ENCODE measurements at regions not wholly inside any gene's neighbourhood (a gene's known extent, or its start where the extent isn't known, plus 50 kb on each side); places are given as distances from the start of the nearest gene placed in this dataset.

GRCh38 chr7:12127455-12127854 is 83.6 kb upstream of the TMEM106B start:
- H3K27me3 ChIP-seq (ENCODE audit: low read depth): no peaks in the 10 kb centered on the region
- H3K9me3 ChIP-seq: no peaks in the 10 kb centered on the region
- no peaks in the 10 kb centered on the region for H3K36me3 ChIP-seq (replicated peaks)
- in situ Hi-C loops (cut with MboI; ENCODE audit: low sequenced_read_pairs): no loop called here
- no peak overlapping the region for H3K4me3 ChIP-seq
- 0 out of 2 replicates have a peak, but pooled peaks cover 3% of the 10 kb centered on the region for H3K4me1 ChIP-seq
- no peak for DNase-seq (ENCODE audit: low spot score in 2 of 2)

GRCh38 chr7:12130609-12131008 is 80.5 kb upstream of the TMEM106B start:
- Histone ChIP-seq H3K36me3 (replicated peaks) (no peaks in the 10 kb centered on the region), H3K4me3 (no peak overlapping the region), H3K9me3 (no peaks in the 10 kb centered on the region), H3K4me1 (no peaks in the 10 kb centered on the region), H3K27me3 (ENCODE audit: low read depth) (no peaks in the 10 kb centered on the region)
- DNase-seq (ENCODE audit: low spot score in 2 of 2): no peak
- in situ Hi-C loops (cut with MboI; ENCODE audit: low sequenced_read_pairs): no loop called here

GRCh38 chr7:12131122-12131521 is 80.0 kb upstream of the TMEM106B start:
- no peak for DNase-seq (ENCODE audit: low spot score in 2 of 2)
- in situ Hi-C loops (cut with MboI; ENCODE audit: low sequenced_read_pairs): no loop called here
- Histone ChIP-seq H3K9me3 (no peaks in the 10 kb centered on the region), H3K4me3 (no peak overlapping the region), H3K4me1 (no peaks in the 10 kb centered on the region), H3K36me3 (replicated peaks) (no peaks in the 10 kb centered on the region), H3K27me3 (ENCODE audit: low read depth) (no peaks in the 10 kb centered on the region)

GRCh38 chr7:12133865-12134264 is 77.2 kb upstream of the TMEM106B start:
- no peaks in the 10 kb centered on the region for H3K9me3 ChIP-seq
- no peak overlapping the region for H3K4me3 ChIP-seq
- H3K4me1 ChIP-seq: no peaks in the 10 kb centered on the region
- no peaks in the 10 kb centered on the region for H3K36me3 ChIP-seq (replicated peaks)
- in situ Hi-C loops (cut with MboI; ENCODE audit: low sequenced_read_pairs): no loop called here
- H3K27me3 ChIP-seq (ENCODE audit: low read depth): peaks cover 4% of the 10 kb centered on the region; the same call in 1 of the 2 replicates
- DNase-seq (ENCODE audit: low spot score in 2 of 2): no peak

- Histone ChIP-seq H3K36me3 (replicated peaks) (no peaks in the 10 kb centered on the region), H3K9me3 (no peaks in the 10 kb centered on the region), H3K4me3 (no peak overlapping the region), H3K27me3 (ENCODE audit: low read depth) (peaks cover 4% of the 10 kb centered on the region; the same call in 1 of the 2 replicates), H3K4me1 (no peaks in the 10 kb centered on the region)
- DNase-seq (ENCODE audit: low spot score in 2 of 2): no peak
- in situ Hi-C loops (cut with MboI; ENCODE audit: low sequenced_read_pairs): no loop called here
Observed at GRCh38 chr7:12136523-12136922, 74.6 kb upstream of the TMEM106B start.

GRCh38 chr7:12137283-12137682 is 73.8 kb upstream of the TMEM106B start:
- no peaks in the 10 kb centered on the region for H3K9me3 ChIP-seq
- H3K4me1 ChIP-seq: no peaks in the 10 kb centered on the region
- no peak for DNase-seq (ENCODE audit: low spot score in 2 of 2)
- in situ Hi-C loops (cut with MboI; ENCODE audit: low sequenced_read_pairs): no loop called here
- peaks cover 4% of the 10 kb centered on the region; the same call in 1 of the 2 replicates for H3K27me3 ChIP-seq (ENCODE audit: low read depth)
- H3K36me3 ChIP-seq (replicated peaks): no peaks in the 10 kb centered on the region
- H3K4me3 ChIP-seq: no peak overlapping the region

- no peaks in the 10 kb centered on the region for H3K4me1 ChIP-seq
- no peak overlapping the region for H3K4me3 ChIP-seq
- in situ Hi-C loops (cut with MboI; ENCODE audit: low sequenced_read_pairs): no loop called here
- H3K9me3 ChIP-seq: no peaks in the 10 kb centered on the region
- peaks cover 4% of the 10 kb centered on the region; the same call in 1 of the 2 replicates for H3K27me3 ChIP-seq (ENCODE audit: low read depth)
- DNase-seq (ENCODE audit: low spot score in 2 of 2): no peak
- no peaks in the 10 kb centered on the region for H3K36me3 ChIP-seq (replicated peaks)
Observed at GRCh38 chr7:12138421-12138820, 72.7 kb upstream of the TMEM106B start.

GRCh38 chr7:12139416-12139815 is 71.7 kb upstream of the TMEM106B start:
- H3K27me3 ChIP-seq (ENCODE audit: low read depth): peaks cover 4% of the 10 kb centered on the region; the same call in 1 of the 2 replicates
- no peaks in the 10 kb centered on the region for H3K36me3 ChIP-seq (replicated peaks)
- in situ Hi-C loops (cut with MboI; ENCODE audit: low sequenced_read_pairs): no loop called here
- H3K4me3 ChIP-seq: no peak overlapping the region
- no peaks in the 10 kb centered on the region for H3K9me3 ChIP-seq
- H3K4me1 ChIP-seq: no peaks in the 10 kb centered on the region
- no peak for DNase-seq (ENCODE audit: low spot score in 2 of 2)

GRCh38 chr7:12146813-12147212 is 64.3 kb upstream of the TMEM106B start:
- peak; percentile 33 to 68 for DNase-seq (ENCODE audit: low spot score in 2 of 2)
- in situ Hi-C loops (cut with MboI; ENCODE audit: low sequenced_read_pairs): no loop called here
- no peak overlapping the region for H3K4me3 ChIP-seq
- no peaks in the 10 kb centered on the region for H3K36me3 ChIP-seq (replicated peaks)
- H3K4me1 ChIP-seq: peaks cover 5% of the 10 kb centered on the region; the same call in 1 of the 2 replicates
- no peaks in the 10 kb centered on the region for H3K9me3 ChIP-seq
- H3K27me3 ChIP-seq (ENCODE audit: low read depth): no peaks in the 10 kb centered on the region

- no peak overlapping the region for H3K4me3 ChIP-seq
- in situ Hi-C loops (cut with MboI; ENCODE audit: low sequenced_read_pairs): no loop called here
- H3K4me1 ChIP-seq: no peaks in the 10 kb centered on the region
- H3K36me3 ChIP-seq (replicated peaks): no peaks in the 10 kb centered on the region
- no peak for DNase-seq (ENCODE audit: low spot score in 2 of 2)
- no peaks in the 10 kb centered on the region for H3K27me3 ChIP-seq (ENCODE audit: low read depth)
- no peaks in the 10 kb centered on the region for H3K9me3 ChIP-seq
Observed at GRCh38 chr7:12152196-12152918, 58.7 kb upstream of the TMEM106B start.

- no peaks in the 10 kb centered on the region for H3K9me3 ChIP-seq
- H3K36me3 ChIP-seq (replicated peaks): no peaks in the 10 kb centered on the region
- in situ Hi-C loops (cut with MboI; ENCODE audit: low sequenced_read_pairs): no loop called here
- no peaks in the 10 kb centered on the region for H3K4me1 ChIP-seq
- no peak overlapping the region for H3K4me3 ChIP-seq
- no peaks in the 10 kb centered on the region for H3K27me3 ChIP-seq (ENCODE audit: low read depth)
- DNase-seq (ENCODE audit: low spot score in 2 of 2): no peak
Observed at GRCh38 chr7:12154119-12154518, 57.0 kb upstream of the TMEM106B start.

- H3K4me3 ChIP-seq: no peak overlapping the region
- in situ Hi-C loops (cut with MboI; ENCODE audit: low sequenced_read_pairs): no loop called here
- H3K9me3 ChIP-seq: no peaks in the 10 kb centered on the region
- no peak for DNase-seq (ENCODE audit: low spot score in 2 of 2)
- H3K27me3 ChIP-seq (ENCODE audit: low read depth): no peaks in the 10 kb centered on the region
- H3K4me1 ChIP-seq: no peaks in the 10 kb centered on the region
- no peaks in the 10 kb centered on the region for H3K36me3 ChIP-seq (replicated peaks)
Observed at GRCh38 chr7:12157517-12157916, 53.6 kb upstream of the TMEM106B start.

- Histone ChIP-seq H3K4me1 (no peaks in the 10 kb centered on the region), H3K9me3 (no peaks in the 10 kb centered on the region), H3K4me3 (no peak overlapping the region), H3K36me3 (replicated peaks) (no peaks in the 10 kb centered on the region), H3K27me3 (ENCODE audit: low read depth) (no peaks in the 10 kb centered on the region)
- DNase-seq (ENCODE audit: low spot score in 2 of 2): no peak
- in situ Hi-C loops (cut with MboI; ENCODE audit: low sequenced_read_pairs): no loop called here
Observed at GRCh38 chr7:12158334-12159060, 52.6 kb upstream of the TMEM106B start.

GRCh38 chr7:12161146-12161545 is 49.9 kb upstream of the TMEM106B start:
- no peak overlapping the region for H3K4me3 ChIP-seq
- in situ Hi-C loops (cut with MboI; ENCODE audit: low sequenced_read_pairs): no loop called here
- DNase-seq (ENCODE audit: low spot score in 2 of 2): no peak
- no peaks in the 10 kb centered on the region for H3K36me3 ChIP-seq (replicated peaks)
- no peaks in the 10 kb centered on the region for H3K27me3 ChIP-seq (ENCODE audit: low read depth)
- no peaks in the 10 kb centered on the region for H3K4me1 ChIP-seq
- H3K9me3 ChIP-seq: no peaks in the 10 kb centered on the region
